ENCODE measurements at regions not wholly inside any gene's neighbourhood (a gene's known extent, or its start where the extent isn't known, plus 50 kb on each side); places are given as distances from the start of the nearest gene placed in this dataset.
A peak's percentile ranks its signal among the peaks of the same experiment; 100 is the strongest.

- DNase-seq, result no peak
Measured at GRCh38 chr1:30132602-30133286, 590.6 kb downstream of the MATN1 start.

- peak; percentile 71 to 83 (median 75) for DNase-seq
Measured at GRCh38 chr1:30130566-30130965, 592.8 kb downstream of the MATN1 start.

- no peak for DNase-seq
Measured at GRCh38 chr1:30130099-30130498, 593.3 kb downstream of the MATN1 start.

- DNase-seq, result no peak
Measured at GRCh38 chr1:30129421-30130055, 593.8 kb downstream of the MATN1 start.

- no peak for DNase-seq
Measured at GRCh38 chr1:30129001-30129408, 594.4 kb downstream of the MATN1 start.

- no peak for DNase-seq
Measured at GRCh38 chr1:30126848-30127247, 596.5 kb downstream of the MATN1 start.

- no peak for DNase-seq
Measured at GRCh38 chr1:30125821-30126170, 597.6 kb downstream of the MATN1 start.

GRCh38 chr1:30125021-30125820 is 598.2 kb downstream of the MATN1 start:
- DNase-seq, result no peak

- DNase-seq, result no peak
Measured at GRCh38 chr1:30123896-30124295, 599.5 kb downstream of the MATN1 start.

- DNase-seq, result no peak
Measured at GRCh38 chr1:30123036-30123435, 600.3 kb downstream of the MATN1 start.

GRCh38 chr1:30120245-30121000 is 603.0 kb downstream of the MATN1 start:
- no peak for DNase-seq

- no peak for DNase-seq
Measured at GRCh38 chr1:30117685-30118084, 605.7 kb downstream of the MATN1 start.

- peak; percentile 47 to 67 (median 63) for DNase-seq
Measured at GRCh38 chr1:30111431-30111830, 612.0 kb downstream of the MATN1 start.

- DNase-seq, result no peak
Measured at GRCh38 chr1:30110846-30111245, 612.5 kb downstream of the MATN1 start.

GRCh38 chr1:30109853-30110252 is 613.5 kb downstream of the MATN1 start:
- DNase-seq, result no peak

- DNase-seq, result peak in 2 of 3 donors; percentile 20 to 22
Measured at GRCh38 chr1:30108186-30108585, 615.2 kb downstream of the MATN1 start.

GRCh38 chr1:30106125-30106524 is 617.3 kb downstream of the MATN1 start:
- peak in 2 of 3 donors; percentile 18 to 33 for DNase-seq

GRCh38 chr1:30104551-30104950 is 618.8 kb downstream of the MATN1 start:
- DNase-seq, result no peak

- DNase-seq, result no peak
Measured at GRCh38 chr1:30103708-30104411, 619.5 kb downstream of the MATN1 start.

GRCh38 chr1:30102605-30103004 is 620.8 kb downstream of the MATN1 start:
- no peak for DNase-seq

- DNase-seq, result peak in 1 of 3 donors; percentile 15
Measured at GRCh38 chr1:30101487-30102227, 621.7 kb downstream of the MATN1 start.

- no peak for DNase-seq
Measured at GRCh38 chr1:30101016-30101415, 622.4 kb downstream of the MATN1 start.
